ENCODE measurements at regions not wholly inside any gene's neighbourhood (a gene's known extent, or its start where the extent isn't known, plus 50 kb on each side); places are given as distances from the start of the nearest gene placed in this dataset.

DNA sequence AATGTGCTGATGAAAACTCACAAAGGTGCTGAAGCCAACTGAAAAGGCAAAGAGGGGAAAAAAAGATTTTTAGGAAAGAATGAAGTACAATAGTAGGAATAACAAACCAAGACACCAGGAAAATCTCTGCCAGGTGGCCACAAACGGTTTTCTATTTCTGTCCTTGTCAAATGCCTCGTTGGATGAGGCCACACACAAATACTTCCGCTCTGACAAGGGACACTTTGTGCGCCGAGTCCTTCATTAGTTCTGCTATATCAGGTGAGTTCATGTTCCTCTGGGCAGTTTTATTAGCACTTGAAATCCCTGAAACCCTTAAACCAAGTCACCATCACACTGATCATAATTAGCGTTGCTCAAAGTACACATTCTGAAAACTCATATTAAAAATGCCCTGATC lies 373.1 kb downstream of the VPS13C start:
- no peaks in the 10 kb centered on the region for H4K20me1 ChIP-seq (ENCODE audit: insufficient read depth, poor library complexity, severe bottlenecking)
- no peak overlapping the region for H3K4me2 ChIP-seq
- no peaks in the 10 kb centered on the region for H3K9me2 ChIP-seq (replicated peaks; ENCODE audit: insufficient read depth)
- 79% methylated on average over 6 of the region's 6 CpGs for WGBS (ENCODE audit: low lambda C conversion rate, missing lambda C conversion rate)
- TF ChIP-seq EZH2phosphoT487 (IDR thresholded peaks at IDR 0.05; ENCODE audit: low read depth, severe bottlenecking, unreplicated experiment) (no peak), EZH2 (IDR thresholded peaks at IDR 0.05; ENCODE audit: borderline replicate concordance) (no peak)
- TF ChIP-seq, protein P1, sequence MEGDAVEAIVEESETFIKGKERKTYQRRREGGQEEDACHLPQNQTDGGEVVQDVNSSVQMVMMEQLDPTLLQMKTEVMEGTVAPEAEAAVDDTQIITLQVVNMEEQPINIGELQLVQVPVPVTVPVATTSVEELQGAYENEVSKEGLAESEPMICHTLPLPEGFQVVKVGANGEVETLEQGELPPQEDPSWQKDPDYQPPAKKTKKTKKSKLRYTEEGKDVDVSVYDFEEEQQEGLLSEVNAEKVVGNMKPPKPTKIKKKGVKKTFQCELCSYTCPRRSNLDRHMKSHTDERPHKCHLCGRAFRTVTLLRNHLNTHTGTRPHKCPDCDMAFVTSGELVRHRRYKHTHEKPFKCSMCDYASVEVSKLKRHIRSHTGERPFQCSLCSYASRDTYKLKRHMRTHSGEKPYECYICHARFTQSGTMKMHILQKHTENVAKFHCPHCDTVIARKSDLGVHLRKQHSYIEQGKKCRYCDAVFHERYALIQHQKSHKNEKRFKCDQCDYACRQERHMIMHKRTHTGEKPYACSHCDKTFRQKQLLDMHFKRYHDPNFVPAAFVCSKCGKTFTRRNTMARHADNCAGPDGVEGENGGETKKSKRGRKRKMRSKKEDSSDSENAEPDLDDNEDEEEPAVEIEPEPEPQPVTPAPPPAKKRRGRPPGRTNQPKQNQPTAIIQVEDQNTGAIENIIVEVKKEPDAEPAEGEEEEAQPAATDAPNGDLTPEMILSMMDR (IDR thresholded peaks at IDR 0.05; ENCODE audit: poor library complexity) = no peak
- DNase-seq (ENCODE audit: low spot score) = no peak
- no peak overlapping the region for H3K4me3 ChIP-seq
- H3K4me1 ChIP-seq (ENCODE audit: insufficient read depth) = no peaks in the 10 kb centered on the region
- H3K27me3 ChIP-seq = no peaks in the 10 kb centered on the region
- H3K27ac ChIP-seq = no peak overlapping the region
- H3K36me3 ChIP-seq (replicated peaks; ENCODE audit: insufficient read depth, low read depth) = no peaks in the 10 kb centered on the region
- H3K9me3 ChIP-seq (ENCODE audit: low read depth) = no peaks in the 10 kb centered on the region
- no peak overlapping the region for H2AFZ ChIP-seq
- H3K79me2 ChIP-seq = no peaks in the 10 kb centered on the region

DNA sequence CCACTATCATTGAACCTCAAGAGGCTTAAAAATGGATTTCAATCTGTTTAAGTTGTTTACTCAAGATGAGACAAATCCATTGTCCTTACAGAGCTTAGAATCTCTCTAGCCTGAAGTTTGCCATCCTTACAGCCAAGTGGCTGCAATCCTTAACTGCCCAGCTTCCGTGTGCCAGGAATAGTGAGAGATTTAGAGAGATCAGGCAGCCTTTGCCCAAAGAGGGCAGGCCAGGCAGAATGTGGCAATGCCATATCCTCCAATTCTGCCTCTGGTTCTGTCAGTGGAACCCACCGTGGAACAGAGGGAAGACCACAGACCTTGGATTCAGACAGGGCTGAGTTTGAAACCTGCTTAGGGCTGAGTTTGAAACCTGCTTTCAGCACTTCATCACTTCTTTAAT lies 374.3 kb downstream of the VPS13C start:
- Histone ChIP-seq H3K4me2 (no peak overlapping the region), H3K79me2 (no peaks in the 10 kb centered on the region), H4K20me1 (ENCODE audit: insufficient read depth, poor library complexity, severe bottlenecking) (no peaks in the 10 kb centered on the region), H3K27ac (no peak overlapping the region), H3K27me3 (no peaks in the 10 kb centered on the region), H3K4me1 (ENCODE audit: insufficient read depth) (no peaks in the 10 kb centered on the region), H2AFZ (no peak overlapping the region), H3K9me2 (replicated peaks; ENCODE audit: insufficient read depth) (no peaks in the 10 kb centered on the region), H3K36me3 (replicated peaks; ENCODE audit: insufficient read depth, low read depth) (no peaks in the 10 kb centered on the region), H3K9me3 (ENCODE audit: low read depth) (no peaks in the 10 kb centered on the region), H3K4me3 (no peak overlapping the region)
- no peak for TF ChIP-seq EZH2phosphoT487 (IDR thresholded peaks at IDR 0.05; ENCODE audit: low read depth, severe bottlenecking, unreplicated experiment)
- TF ChIP-seq, protein P1 (IDR thresholded peaks at IDR 0.05; ENCODE audit: poor library complexity) = no peak
- no peak for TF ChIP-seq EZH2 (IDR thresholded peaks at IDR 0.05; ENCODE audit: borderline replicate concordance)
- 73% methylated on average over 2 of the region's 2 CpGs for WGBS (ENCODE audit: low lambda C conversion rate, missing lambda C conversion rate)
- DNase-seq (ENCODE audit: low spot score) = no peak

DNA sequence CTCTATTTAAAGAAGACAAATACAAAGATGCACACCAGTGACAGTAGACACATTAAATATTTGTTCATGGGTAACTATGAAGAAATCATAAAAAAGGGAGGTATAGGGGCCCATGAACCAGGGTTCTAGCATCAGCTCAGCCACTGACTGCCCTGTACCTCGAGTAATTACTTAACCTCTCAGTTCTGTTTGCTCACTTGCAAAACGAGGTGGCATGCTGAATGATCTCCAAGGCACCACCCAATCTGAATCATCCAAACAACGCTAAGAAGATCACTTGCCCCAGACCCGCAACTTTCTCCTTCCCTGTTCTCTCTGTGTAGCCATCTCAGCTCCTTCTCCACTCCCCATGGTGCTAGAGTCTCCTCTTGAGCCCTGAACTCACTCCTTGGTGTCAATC lies 374.7 kb downstream of the VPS13C start:
- H3K36me3 ChIP-seq (replicated peaks; ENCODE audit: insufficient read depth, low read depth) = no peaks in the 10 kb centered on the region
- H3K4me1 ChIP-seq (ENCODE audit: insufficient read depth) = no peaks in the 10 kb centered on the region
- no peak overlapping the region for H3K27ac ChIP-seq
- no peaks in the 10 kb centered on the region for H3K27me3 ChIP-seq
- no peak overlapping the region for H3K4me3 ChIP-seq
- no peak overlapping the region for H3K4me2 ChIP-seq
- TF ChIP-seq EZH2 (IDR thresholded peaks at IDR 0.05; ENCODE audit: borderline replicate concordance) = no peak
- TF ChIP-seq, protein P1 (IDR thresholded peaks at IDR 0.05; ENCODE audit: poor library complexity) = no peak
- no peak for TF ChIP-seq EZH2phosphoT487 (IDR thresholded peaks at IDR 0.05; ENCODE audit: low read depth, severe bottlenecking, unreplicated experiment)
- H3K79me2 ChIP-seq = no peaks in the 10 kb centered on the region
- no peaks in the 10 kb centered on the region for H4K20me1 ChIP-seq (ENCODE audit: insufficient read depth, poor library complexity, severe bottlenecking)
- no peaks in the 10 kb centered on the region for H3K9me3 ChIP-seq (ENCODE audit: low read depth)
- H2AFZ ChIP-seq = no peak overlapping the region
- DNase-seq (ENCODE audit: low spot score) = no peak
- 50% methylated on average over 4 of the region's 4 CpGs for WGBS (ENCODE audit: low lambda C conversion rate, missing lambda C conversion rate)
- H3K9me2 ChIP-seq (replicated peaks; ENCODE audit: insufficient read depth) = no peaks in the 10 kb centered on the region
